Small intestine (tissue), 7 donors: ENCODE measurements at regions not wholly inside any gene's neighbourhood (a gene's known extent, or its start where the extent isn't known, plus 50 kb on each side); places are given as distances from the start of the nearest gene placed in this dataset.
A peak's percentile ranks its signal among the peaks of the same experiment; 100 is the strongest.
"Not testable (repeated sequence)": the region's sequence is repeated elsewhere in the genome, so short reads cannot be mapped to it uniquely, and the experiment has no call there.

Experiments
- DNase-seq, 2 donors: peaks; one replicate each; pipeline versions ENCODE4 v3.0.0 to v3.0.0-alpha.2; 2013
- FAIRE-seq: peaks from 2 replicates; lab custom pipeline; 2012; peaks lifted over from hg19 to GRCh38; lab: Jason Lieb, UNC
- H3K27ac ChIP-seq, 3 donors: one replicate each; pipeline ENCODE4 v1.5.1; 2013; ENCODE audit warnings: low read length in 2 of 3, mild to moderate bottlenecking in 2 of 3, control low read depth in 1 of 3, inconsistent platforms in 1 of 3, low read depth in 1 of 3, moderate library complexity in 1 of 3
- H3K27me3 ChIP-seq, 3 donors: one replicate each; pipeline ENCODE4 v1.6.1; 2013; ENCODE audit warnings: low read length in 3 of 3, inconsistent platforms in 1 of 3; ENCODE audit not compliant: control insufficient read depth in 3 of 3, insufficient read depth in 3 of 3
- H3K36me3 ChIP-seq, 3 donors: one replicate each; pipeline ENCODE4 v1.6.1; 2013; ENCODE audit warnings: low read length in 3 of 3, inconsistent platforms in 1 of 3, low read depth in 1 of 3, mild to moderate bottlenecking in 1 of 3, moderate library complexity in 1 of 3; ENCODE audit not compliant: control insufficient read depth in 3 of 3, insufficient read depth in 2 of 3
- H3K4me1 ChIP-seq, 3 donors: one replicate each; pipeline ENCODE4 v1.6.1; 2013; ENCODE audit warnings: low read length in 2 of 3, inconsistent platforms in 1 of 3, low read depth in 1 of 3, mild to moderate bottlenecking in 1 of 3, moderate library complexity in 1 of 3; ENCODE audit not compliant: control insufficient read depth in 3 of 3, insufficient read depth in 2 of 3
- H3K4me3 ChIP-seq, 3 donors: one replicate each; pipeline ENCODE4 v1.5.1; 2013; ENCODE audit warnings: low read length in 3 of 3, control low read depth in 1 of 3, inconsistent platforms in 1 of 3, low read depth in 1 of 3, mild to moderate bottlenecking in 1 of 3, moderate library complexity in 1 of 3
- H3K9me3 ChIP-seq, 2 donors: one replicate each; pipeline ENCODE4 v1.6.1; 2013; ENCODE audit warnings: low read depth in 1 of 2, low read length in 1 of 2; ENCODE audit not compliant: control insufficient read depth in 2 of 2, insufficient read depth in 1 of 2
- WGBS, 3 donors: extraction: QIAGEN DNeasy Blood & Tissue Kit; methylation state at CpG; one replicate each; pipeline ENCODE4 v1.1.7; 2013; 5-methylcytosine and 5-hydroxymethylcytosine counted together
- donor health status: healthy with polysubstance abuse.
- donor health status: control.
- donor health status: control.
- donor health status: Bipolar disorder and iron deficiency.
- donor health status: healthy.

GRCh38 chr3:148556664-148557063 is 141.0 kb upstream of the AGTR1 start:
- Histone ChIP-seq H3K36me3 (no peaks in the 10 kb centered on the region), H3K27ac (no peak overlapping the region), H3K27me3 (no peaks in the 10 kb centered on the region), H3K9me3 (no peaks in the 10 kb centered on the region), H3K4me1 (peaks cover 0 to 9% (median 0%) of the 10 kb centered on the region in 3 donors), H3K4me3 (no peak overlapping the region)
- 86 to 95% (median 90%) methylated on average over 1 of the region's 1 CpG for WGBS, 3 donors
- DNase-seq (no peak), FAIRE-seq (no peak)

DNA sequence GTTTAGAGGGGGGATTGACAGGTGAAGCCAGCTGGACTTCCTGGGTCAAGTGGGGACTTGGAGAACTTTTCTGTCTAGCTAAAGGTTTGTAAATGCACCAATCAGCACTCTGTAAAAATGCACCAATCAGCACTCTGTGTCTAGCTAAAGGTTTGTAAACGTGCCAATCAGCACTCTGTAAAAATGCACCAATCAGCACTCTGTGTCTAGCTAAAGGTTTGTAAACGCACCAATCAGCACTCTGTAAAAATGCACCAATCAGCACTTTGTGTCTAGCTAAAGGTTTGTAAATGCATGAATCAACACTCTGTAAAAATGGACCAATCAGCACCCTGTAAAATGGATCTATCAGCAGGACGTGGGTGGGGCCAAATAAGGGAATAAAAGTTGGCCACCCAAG is 120.1 kb upstream of the AGTR1 start:
- H3K36me3 ChIP-seq, H3K4me1 ChIP-seq, H3K27ac ChIP-seq, FAIRE-seq, H3K9me3 ChIP-seq, H3K27me3 ChIP-seq, DNase-seq, H3K4me3 ChIP-seq: not testable (repeated sequence)
- 75 to 89% (median 76%) methylated on average over 3 of the region's 3 CpGs for WGBS, 3 donors

- DNase-seq, result no peak
- Histone ChIP-seq H3K36me3 (no peaks in the 10 kb centered on the region), H3K27me3 (no peaks in the 10 kb centered on the region), H3K9me3 (no peaks in the 10 kb centered on the region), H3K4me3 (no peak overlapping the region), H3K4me1 (no peaks in the 10 kb centered on the region), H3K27ac (no peak overlapping the region)
- no peak for FAIRE-seq
- WGBS, 3 donors, result 77 to 95% (median 79%) methylated on average over 1 of the region's 1 CpG
Observed at GRCh38 chr3:148582126-148582525, 115.6 kb upstream of the AGTR1 start.

DNA sequence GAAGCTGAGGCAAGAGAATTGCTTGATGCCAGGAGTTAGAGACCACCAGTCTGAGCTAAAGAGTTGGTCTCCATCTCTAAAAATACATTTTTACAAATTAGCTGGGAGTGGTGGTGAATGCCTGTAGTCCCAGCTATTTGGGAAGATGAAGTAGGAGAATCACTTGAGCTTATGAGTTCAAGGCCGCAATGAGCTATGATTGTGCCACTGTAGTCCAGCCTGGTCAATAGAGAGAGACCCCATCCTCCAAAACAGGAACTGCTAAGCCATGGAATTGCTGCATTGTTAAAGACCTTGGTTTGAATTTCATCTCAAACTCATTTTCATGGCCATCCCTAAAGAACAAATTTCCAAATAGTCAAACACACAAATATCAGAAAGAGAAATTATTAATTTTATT is 113.9 kb upstream of the AGTR1 start:
- H3K36me3 ChIP-seq, result no peaks in the 10 kb centered on the region
- WGBS, 3 donors, result 95 to 100% (median 97%) methylated on average over 1 of the region's 1 CpG
- FAIRE-seq, result no peak

DNA sequence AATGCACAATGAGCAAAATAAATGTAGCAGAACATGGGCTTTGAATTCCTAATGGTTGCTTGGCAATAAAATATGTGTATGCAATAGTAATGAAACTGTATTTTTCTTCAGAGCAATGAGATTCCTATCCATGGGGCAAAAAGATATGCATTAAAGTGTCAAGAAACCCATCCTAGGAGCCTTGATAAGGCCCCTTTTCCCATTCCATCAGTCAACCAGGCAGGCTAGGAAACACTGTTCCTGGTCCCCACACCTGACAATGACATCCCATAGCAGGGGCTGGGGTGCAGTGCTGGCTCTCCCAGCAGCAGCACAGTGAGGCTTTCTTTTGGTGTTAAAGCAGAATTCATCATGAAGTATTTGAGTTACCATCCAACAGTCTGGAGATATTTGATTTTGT is 113.3 kb upstream of the AGTR1 start:
- FAIRE-seq (no peak), DNase-seq (no peak)
- no peaks in the 10 kb centered on the region for H3K27me3 ChIP-seq
- H3K9me3 ChIP-seq, result no peaks in the 10 kb centered on the region
- H3K27ac ChIP-seq, result no peak overlapping the region
- H3K4me3 ChIP-seq, result no peak overlapping the region
- no peaks in the 10 kb centered on the region for H3K4me1 ChIP-seq
- H3K36me3 ChIP-seq, result no peaks in the 10 kb centered on the region

More for the DNA sequence above, 113.9 kb upstream of the AGTR1 start:
- no peaks in the 10 kb centered on the region for H3K27me3 ChIP-seq
- no peaks in the 10 kb centered on the region for H3K4me1 ChIP-seq
- no peak for DNase-seq
- no peaks in the 10 kb centered on the region for H3K9me3 ChIP-seq
- H3K4me3 ChIP-seq, result no peak overlapping the region
- no peak overlapping the region for H3K27ac ChIP-seq

DNA sequence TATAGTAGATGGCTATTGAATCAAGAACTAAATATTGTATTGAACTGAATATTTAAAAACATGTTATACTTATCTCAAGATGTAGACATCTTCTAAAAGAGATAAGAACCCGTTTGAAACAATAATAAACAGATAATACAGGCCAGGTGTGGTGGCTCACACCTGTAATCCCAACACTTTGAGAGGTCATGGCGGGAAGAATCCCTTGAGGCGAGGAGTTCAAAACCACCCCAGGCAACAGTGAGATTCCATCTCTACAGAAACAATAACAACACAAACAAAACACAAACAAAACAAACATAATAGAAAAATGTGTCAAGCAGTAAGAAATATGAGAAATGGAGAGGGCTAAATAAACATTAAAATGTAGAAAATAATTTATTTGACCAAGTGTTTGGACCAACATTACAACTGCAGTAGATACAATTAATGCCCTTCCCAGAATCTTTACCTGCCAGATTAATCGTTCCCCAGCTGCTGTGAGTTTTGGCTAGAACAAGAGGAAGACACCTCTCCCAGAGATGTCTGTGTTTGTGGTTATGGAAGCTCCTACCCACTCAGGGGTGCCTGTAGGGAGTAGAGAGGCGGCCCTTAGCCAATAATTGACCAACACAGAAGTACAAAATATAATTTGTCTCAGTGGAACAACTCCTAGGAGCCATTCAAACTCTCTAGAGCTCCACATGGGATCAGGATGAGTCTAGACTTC is 111.9 kb upstream of the AGTR1 start:
- Histone ChIP-seq H3K36me3 (no peaks in the 10 kb centered on the region), H3K27ac (no peak overlapping the region), H3K4me1 (no peaks in the 10 kb centered on the region), H3K9me3 (no peaks in the 10 kb centered on the region), H3K27me3 (no peaks in the 10 kb centered on the region), H3K4me3 (no peak overlapping the region)
- WGBS, 3 donors, result 60 to 68% (median 65%) methylated on average over 5 of the region's 5 CpGs
- DNase-seq, result no peak
- no peak for FAIRE-seq

GRCh38 chr3:148588291-148588690 is 109.4 kb upstream of the AGTR1 start:
- Histone ChIP-seq H3K9me3 (peaks cover 0 to 3% of the 10 kb centered on the region in 2 donors), H3K27ac (no peak overlapping the region), H3K27me3 (no peaks in the 10 kb centered on the region), H3K4me3 (no peak overlapping the region), H3K4me1 (no peaks in the 10 kb centered on the region), H3K36me3 (no peaks in the 10 kb centered on the region)
- 47 to 74% (median 63%) methylated on average over 2 of the region's 2 CpGs for WGBS, 3 donors
- DNase-seq, result peak in 1 of 2 donors; percentile 81
- no peak for FAIRE-seq

- H3K27ac ChIP-seq, result no peak overlapping the region
- no peaks in the 10 kb centered on the region for H3K36me3 ChIP-seq
- DNase-seq, result no peak
- H3K27me3 ChIP-seq, result no peaks in the 10 kb centered on the region
- 91 to 94% (median 92%) methylated on average over 3 of the region's 3 CpGs for WGBS, 3 donors
- no peak for FAIRE-seq
- peaks cover 0 to 3% of the 10 kb centered on the region in 2 donors for H3K9me3 ChIP-seq
- H3K4me3 ChIP-seq, result no peak overlapping the region
- H3K4me1 ChIP-seq, result no peaks in the 10 kb centered on the region
Observed at GRCh38 chr3:148591525-148591924, 106.2 kb upstream of the AGTR1 start.

- Histone ChIP-seq H3K4me1 (peaks cover 4 to 34% (median 6%) of the 10 kb centered on the region in 3 donors), H3K4me3 (no peak overlapping the region), H3K9me3 (no peaks in the 10 kb centered on the region), H3K27me3 (no peaks in the 10 kb centered on the region), H3K27ac (no peak overlapping the region), H3K36me3 (no peaks in the 10 kb centered on the region)
- WGBS, 3 donors, result 72 to 81% (median 75%) methylated on average over 2 of the region's 2 CpGs
- DNase-seq (no peak), FAIRE-seq (no peak)
Observed at GRCh38 chr3:148598619-148599018, 99.1 kb upstream of the AGTR1 start.
